ENCODE measurements at regions not wholly inside any gene's neighbourhood (a gene's known extent, or its start where the extent isn't known, plus 50 kb on each side); places are given as distances from the start of the nearest gene placed in this dataset.

GRCh38 chr5:61766141-61766540 lies 434.1 kb downstream of the ZSWIM6 start:
- TF ChIP-seq JUN (IDR thresholded peaks at IDR 0.05; ENCODE audit: borderline replicate concordance, insufficient read depth, insufficient read length, low read depth), result no peak
- TF ChIP-seq, protein P1, sequence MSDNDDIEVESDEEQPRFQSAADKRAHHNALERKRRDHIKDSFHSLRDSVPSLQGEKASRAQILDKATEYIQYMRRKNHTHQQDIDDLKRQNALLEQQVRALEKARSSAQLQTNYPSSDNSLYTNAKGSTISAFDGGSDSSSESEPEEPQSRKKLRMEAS (IDR thresholded peaks at IDR 0.05; ENCODE audit: insufficient read depth, insufficient read length), result no peak
- no peak for TF ChIP-seq POLR2A (IDR thresholded peaks at IDR 0.05; ENCODE audit: low read depth, low read length)
- TF ChIP-seq CTCF (IDR thresholded peaks at IDR 0.05; ENCODE audit: extremely low read depth in 1 of 2, insufficient read depth in 1 of 2, low read depth in 1 of 2, low read length in 2 of 2), result no peak
